Neuronal stem cell (in vitro differentiated cells): ENCODE measurements at regions not wholly inside any gene's neighbourhood (a gene's known extent, or its start where the extent isn't known, plus 50 kb on each side); places are given as distances from the start of the nearest gene placed in this dataset.
"Not testable (repeated sequence)": the region's sequence is repeated elsewhere in the genome, so short reads cannot be mapped to it uniquely, and the experiment has no call there.

Source experiments
- DNase-seq: peaks from one replicate; pipeline ENCODE4 v3.0.0-alpha.2; 2013; ENCODE audit warnings: low spot score
- H2AFZ ChIP-seq: one replicate; pipeline ENCODE4 v1.6.1; 2013; ENCODE audit warnings: mild to moderate bottlenecking, low read length, inconsistent platforms
- H2AK5ac ChIP-seq: 2 replicates; pipeline ENCODE4 v1.6.1; 2013; ENCODE audit warnings: low read depth, mild to moderate bottlenecking, inconsistent platforms, low read length, moderate library complexity, mixed read lengths
- H2BK120ac ChIP-seq: 2 replicates; pipeline ENCODE4 v1.6.1; 2013; ENCODE audit warnings: low read depth, mild to moderate bottlenecking, inconsistent platforms, low read length, moderate library complexity, mixed read lengths
- H2BK12ac ChIP-seq: one replicate; pipeline ENCODE4 v1.6.1; 2013; ENCODE audit warnings: low read length, inconsistent platforms
- H2BK15ac ChIP-seq: 2 replicates; pipeline ENCODE4 v1.6.1; 2013; ENCODE audit warnings: mild to moderate bottlenecking, low read length, inconsistent platforms, mixed read lengths
- H2BK5ac ChIP-seq: one replicate; pipeline ENCODE4 v1.6.1; 2013; ENCODE audit warnings: inconsistent platforms, mild to moderate bottlenecking, low read length, moderate library complexity
- H3K14ac ChIP-seq: one replicate; pipeline ENCODE4 v1.6.1; 2013; ENCODE audit warnings: low read length, inconsistent platforms
- H3K18ac ChIP-seq: 2 replicates; pipeline ENCODE4 v1.6.1; 2013; ENCODE audit warnings: low read length, inconsistent platforms
- H3K23ac ChIP-seq: 2 replicates; pipeline ENCODE4 v1.6.1; 2013; ENCODE audit warnings: low read depth, mild to moderate bottlenecking, mixed read lengths, low read length, inconsistent platforms; ENCODE audit not compliant: poor library complexity
- H3K27ac ChIP-seq: replicated peaks from 3 replicates; pipeline ENCODE4 v1.5.1; 2013; ENCODE audit warnings: low read length, inconsistent platforms
- H3K27me3 ChIP-seq, 3 experiments: 2 replicates each; pipeline ENCODE4 v1.6.1; 2013; ENCODE audit warnings: low read length in 3 of 3, mild to moderate bottlenecking in 2 of 3, inconsistent platforms in 1 of 3, low read depth in 1 of 3, mixed read lengths in 1 of 3, moderate library complexity in 1 of 3; ENCODE audit not compliant: control insufficient read depth in 3 of 3, insufficient read depth in 3 of 3
- H3K36me3 ChIP-seq, 2 donors: replicated peaks in 1 of 2; 2 replicates each; pipeline ENCODE4 v1.6.1; 2013; ENCODE audit warnings: low read length in 2 of 2; ENCODE audit not compliant: control insufficient read depth in 2 of 2, insufficient read depth in 2 of 2
- H3K4ac ChIP-seq: 2 replicates; pipeline ENCODE4 v1.6.1; 2013; ENCODE audit warnings: inconsistent platforms, mild to moderate bottlenecking, low read length, moderate library complexity
- H3K4me1 ChIP-seq, 2 donors: 1 replicate in 1 of 2; 2 replicates in 1 of 2; pipeline ENCODE4 v1.6.1; 2013; ENCODE audit warnings: low read length in 2 of 2, low read depth in 1 of 2; ENCODE audit not compliant: control insufficient read depth in 2 of 2, insufficient read depth in 1 of 2
- H3K4me2 ChIP-seq: one replicate; pipeline ENCODE4 v1.6.1; 2013; ENCODE audit warnings: mild to moderate bottlenecking, low read length, inconsistent platforms; ENCODE audit not compliant: insufficient read depth, poor library complexity, severe bottlenecking
- H3K4me3 ChIP-seq, 2 donors: 2 replicates each; pipeline ENCODE4 v1.5.1; 2013; ENCODE audit warnings: low read length in 2 of 2, mild to moderate bottlenecking in 2 of 2, inconsistent platforms in 1 of 2, moderate library complexity in 1 of 2
- H3K79me1 ChIP-seq: one replicate; pipeline ENCODE4 v1.6.1; 2013; ENCODE audit warnings: low read depth, mild to moderate bottlenecking, inconsistent platforms, low read length, moderate library complexity
- H3K9ac ChIP-seq: one replicate; pipeline ENCODE4 v1.6.1; 2013; ENCODE audit warnings: mild to moderate bottlenecking, low read depth, low read length, inconsistent platforms; ENCODE audit not compliant: poor library complexity
- H3K9me3 ChIP-seq, 2 donors: replicated peaks in 1 of 2; 2 replicates each; pipeline versions ENCODE3 to v1.6.1; 2013; ENCODE audit warnings: low read length in 2 of 2, mild to moderate bottlenecking in 2 of 2, inconsistent platforms in 1 of 2, low read depth in 1 of 2, mixed read lengths in 1 of 2, moderate library complexity in 1 of 2; ENCODE audit not compliant: control insufficient read depth in 2 of 2, insufficient read depth in 1 of 2
- H4K8ac ChIP-seq: one replicate; pipeline ENCODE4 v1.6.1; 2013; ENCODE audit warnings: low read depth, mild to moderate bottlenecking, inconsistent platforms, low read length, moderate library complexity
- H4K91ac ChIP-seq: one replicate; pipeline ENCODE4 v1.6.1; 2013; ENCODE audit warnings: low read length, low read depth, mild to moderate bottlenecking, inconsistent platforms; ENCODE audit not compliant: poor library complexity
- WGBS, 2 donors: extraction: QIAGEN DNeasy Blood & Tissue Kit; methylation state at CpG; one replicate each; pipeline ENCODE4 v1.1.7; 2013; ENCODE audit warnings: missing lambda C conversion rate in 2 of 2, mixed read lengths in 1 of 2; ENCODE audit not compliant: insufficient read length in 2 of 2, insufficient replicate concordance in 1 of 2; ENCODE audit errors: extremely low coverage in 2 of 2; 5-methylcytosine and 5-hydroxymethylcytosine counted together

GRCh38 chr14:106393742-106394141 is 867.4 kb downstream of the TMEM121 start:
- no peak overlapping the region for H3K18ac ChIP-seq
- no peak overlapping the region for H3K4me2 ChIP-seq
- H3K14ac ChIP-seq = no peak overlapping the region
- no peaks in the 10 kb centered on the region for H3K36me3 ChIP-seq
- no peak overlapping the region for H3K23ac ChIP-seq
- no peak overlapping the region for H3K27ac ChIP-seq
- no peak overlapping the region for H2AFZ ChIP-seq
- no peaks in the 10 kb centered on the region for H3K79me1 ChIP-seq
- peaks cover 0 to 31% of the 10 kb centered on the region in 2 donors for H3K9me3 ChIP-seq
- no peak overlapping the region for H3K4ac ChIP-seq
- H2BK5ac ChIP-seq = no peak overlapping the region
- no peak overlapping the region for H2AK5ac ChIP-seq
- no peak overlapping the region for H2BK120ac ChIP-seq
- H4K91ac ChIP-seq = no peak overlapping the region
- no peaks in the 10 kb centered on the region for H3K4me1 ChIP-seq
- no peak overlapping the region for H4K8ac ChIP-seq
- H2BK12ac ChIP-seq = no peak overlapping the region
- no CpG with 5 or more reads among the region's 2 CpGs for WGBS, 2 donors
- no peak overlapping the region for H2BK15ac ChIP-seq
- H3K4me3 ChIP-seq = no peak overlapping the region
- no peaks in the 10 kb centered on the region for H3K27me3 ChIP-seq
- no peak for DNase-seq
- no peak overlapping the region for H3K9ac ChIP-seq

- Histone ChIP-seq H3K27me3 (no peaks in the 10 kb centered on the region), H2BK120ac (no peak overlapping the region), H3K4me3 (no peak overlapping the region), H2BK12ac (no peak overlapping the region), H4K91ac (no peak overlapping the region), H2AK5ac (no peak overlapping the region), H3K4me1 (no peaks in the 10 kb centered on the region), H3K27ac (no peak overlapping the region), H3K18ac (no peak overlapping the region), H2BK15ac (no peak overlapping the region), H2AFZ (no peak overlapping the region), H3K14ac (no peak overlapping the region), H3K9ac (no peak overlapping the region), H2BK5ac (no peak overlapping the region), H3K36me3 (no peaks in the 10 kb centered on the region), H3K4me2 (no peak overlapping the region), H3K23ac (no peak overlapping the region), H3K4ac (no peak overlapping the region), H3K9me3 (peaks cover 0 to 25% of the 10 kb centered on the region in 2 donors), H4K8ac (no peak overlapping the region), H3K79me1 (no peaks in the 10 kb centered on the region)
- DNase-seq = no peak
- no CpG with 5 or more reads among the region's 5 CpGs for WGBS, 2 donors
Observed at GRCh38 chr14:106395456-106396050, 869.2 kb downstream of the TMEM121 start.

- Histone ChIP-seq H2BK12ac (no peak overlapping the region), H4K91ac (no peak overlapping the region), H2BK5ac (no peak overlapping the region), H2BK15ac (no peak overlapping the region), H3K27ac (no peak overlapping the region), H3K14ac (no peak overlapping the region), H3K27me3 (no peaks in the 10 kb centered on the region), H2BK120ac (no peak overlapping the region), H4K8ac (no peak overlapping the region), H3K9ac (no peak overlapping the region), H3K36me3 (no peaks in the 10 kb centered on the region), H3K23ac (no peak overlapping the region), H3K18ac (no peak overlapping the region), H3K4me2 (no peak overlapping the region), H3K79me1 (no peaks in the 10 kb centered on the region), H2AFZ (no peak overlapping the region), H3K4me3 (no peak overlapping the region), H3K4me1 (no peaks in the 10 kb centered on the region), H3K9me3 (peaks cover 0 to 19% of the 10 kb centered on the region in 2 donors), H2AK5ac (no peak overlapping the region), H3K4ac (no peak overlapping the region)
- WGBS, 2 donors = no CpG with 5 or more reads among the region's 4 CpGs
- DNase-seq = no peak
Observed at GRCh38 chr14:106396999-106397398, 870.6 kb downstream of the TMEM121 start.

GRCh38 chr14:106398931-106399331 is 872.5 kb downstream of the TMEM121 start:
- H2BK15ac ChIP-seq, H3K79me1 ChIP-seq, H3K4me3 ChIP-seq, H2BK12ac ChIP-seq, H3K27ac ChIP-seq, H3K4me2 ChIP-seq, H3K9ac ChIP-seq, H3K4me1 ChIP-seq, H2BK5ac ChIP-seq, H2AK5ac ChIP-seq, H3K14ac ChIP-seq, H3K27me3 ChIP-seq, H4K8ac ChIP-seq, H4K91ac ChIP-seq, H3K23ac ChIP-seq, DNase-seq, H3K4ac ChIP-seq, H2BK120ac ChIP-seq, H3K18ac ChIP-seq, H2AFZ ChIP-seq, H3K36me3 ChIP-seq: not testable (repeated sequence)
- WGBS, 2 donors = no CpG with 5 or more reads among the region's 42 CpGs
- peaks cover 0 to 12% of the 10 kb centered on the region in 2 donors for H3K9me3 ChIP-seq
